NB4 (cell line): ENCODE measurements at regions not wholly inside any gene's neighbourhood (a gene's known extent, or its start where the extent isn't known, plus 50 kb on each side); places are given as distances from the start of the nearest gene placed in this dataset.

Source experiments
- POLR2A ChIP-seq: IDR thresholded peaks from 2 replicates; pipeline ENCODE4 v1.6.1; 2011; ENCODE audit warnings: mild to moderate bottlenecking; ENCODE audit not compliant: insufficient read length; ENCODE audit errors: extremely low read depth
- TF ChIP-seq, protein P1 (sequence below): IDR thresholded peaks from one replicate; pipeline ENCODE4 v1.5.1; 2012; ENCODE audit warnings: low read depth, low read length

DNA sequence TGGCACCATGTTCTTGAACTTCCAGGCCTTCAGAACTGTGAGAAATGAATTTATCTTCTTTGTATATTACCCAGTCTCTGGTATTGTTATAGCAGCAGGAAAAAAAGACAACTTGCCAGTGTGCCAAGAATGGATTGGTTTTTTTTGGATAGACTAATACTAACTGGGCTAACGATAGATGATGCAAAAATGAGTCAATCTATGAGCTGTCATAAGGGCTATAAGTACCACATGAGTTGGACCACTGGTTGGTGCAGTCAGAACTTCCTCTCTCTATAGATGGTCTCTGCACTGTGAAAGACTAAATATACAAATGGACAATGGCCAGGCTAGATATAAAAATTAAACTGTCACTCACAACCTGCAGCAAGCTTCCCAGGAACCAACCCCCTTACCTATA is 87.6 kb upstream of the COL21A1 start:
- TF ChIP-seq, protein P1, sequence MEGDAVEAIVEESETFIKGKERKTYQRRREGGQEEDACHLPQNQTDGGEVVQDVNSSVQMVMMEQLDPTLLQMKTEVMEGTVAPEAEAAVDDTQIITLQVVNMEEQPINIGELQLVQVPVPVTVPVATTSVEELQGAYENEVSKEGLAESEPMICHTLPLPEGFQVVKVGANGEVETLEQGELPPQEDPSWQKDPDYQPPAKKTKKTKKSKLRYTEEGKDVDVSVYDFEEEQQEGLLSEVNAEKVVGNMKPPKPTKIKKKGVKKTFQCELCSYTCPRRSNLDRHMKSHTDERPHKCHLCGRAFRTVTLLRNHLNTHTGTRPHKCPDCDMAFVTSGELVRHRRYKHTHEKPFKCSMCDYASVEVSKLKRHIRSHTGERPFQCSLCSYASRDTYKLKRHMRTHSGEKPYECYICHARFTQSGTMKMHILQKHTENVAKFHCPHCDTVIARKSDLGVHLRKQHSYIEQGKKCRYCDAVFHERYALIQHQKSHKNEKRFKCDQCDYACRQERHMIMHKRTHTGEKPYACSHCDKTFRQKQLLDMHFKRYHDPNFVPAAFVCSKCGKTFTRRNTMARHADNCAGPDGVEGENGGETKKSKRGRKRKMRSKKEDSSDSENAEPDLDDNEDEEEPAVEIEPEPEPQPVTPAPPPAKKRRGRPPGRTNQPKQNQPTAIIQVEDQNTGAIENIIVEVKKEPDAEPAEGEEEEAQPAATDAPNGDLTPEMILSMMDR, result no peak
- no peak for TF ChIP-seq POLR2A
